Frontal cortex (tissue), 3 donors: ENCODE measurements at regions not wholly inside any gene's neighbourhood (a gene's known extent, or its start where the extent isn't known, plus 50 kb on each side); places are given as distances from the start of the nearest gene placed in this dataset.
A peak's percentile ranks its signal among the peaks of the same experiment; 100 is the strongest.

Experiments used
- DNase-seq, 2 donors: peaks; one replicate each; pipeline ENCODE4 v3.0.0; 2012; ENCODE audit warnings: low spot score in 2 of 2
- FAIRE-seq: peaks from 2 replicates; lab custom pipeline; 2012; peaks lifted over from hg19 to GRCh38; lab: Jason Lieb, UNC
- donor health status: control.
- donor health status: control.
- donor health status: control.

- FAIRE-seq: no peak
Measured at GRCh38 chr6:164856138-164856537, 453.3 kb downstream of the C6orf118 start.

GRCh38 chr6:164855281-164855680, 454.1 kb downstream of the C6orf118 start:
- FAIRE-seq: no peak
- DNase-seq: no peak

More at GRCh38 chr6:164856138-164856537, 453.3 kb downstream of the C6orf118 start:
- no peak for DNase-seq

- FAIRE-seq: no peak
- DNase-seq: no peak
Measured at GRCh38 chr6:164854526-164854925, 454.9 kb downstream of the C6orf118 start.

GRCh38 chr6:164845773-164846172, 463.6 kb downstream of the C6orf118 start:
- no peak for DNase-seq
- no peak for FAIRE-seq

- no peak for DNase-seq
- FAIRE-seq: no peak
Measured at GRCh38 chr6:164842085-164842484, 467.3 kb downstream of the C6orf118 start.

GRCh38 chr6:164838068-164838615, 471.3 kb downstream of the C6orf118 start:
- no peak for DNase-seq
- FAIRE-seq: no peak

GRCh38 chr6:164836486-164836885, 472.9 kb downstream of the C6orf118 start:
- DNase-seq: no peak
- FAIRE-seq: no peak

- FAIRE-seq (peak; percentile 37), DNase-seq (no peak)
Measured at GRCh38 chr6:164832410-164832809, 477.0 kb downstream of the C6orf118 start.

- FAIRE-seq: no peak
Measured at GRCh38 chr6:164827537-164827936, 481.9 kb downstream of the C6orf118 start.

GRCh38 chr6:164826831-164827468, 482.5 kb downstream of the C6orf118 start:
- no peak for FAIRE-seq
- DNase-seq: no peak

More at GRCh38 chr6:164827537-164827936, 481.9 kb downstream of the C6orf118 start:
- DNase-seq: no peak

GRCh38 chr6:164825386-164825785, 484.0 kb downstream of the C6orf118 start:
- FAIRE-seq (no peak), DNase-seq (no peak)

GRCh38 chr6:164817662-164818061, 491.7 kb downstream of the C6orf118 start:
- no peak for FAIRE-seq
- DNase-seq: no peak

GRCh38 chr6:164812706-164813105, 496.7 kb downstream of the C6orf118 start:
- FAIRE-seq: no peak
- no peak for DNase-seq

- no peak for DNase-seq
- no peak for FAIRE-seq
Measured at GRCh38 chr6:164807125-164807524, 502.3 kb downstream of the C6orf118 start.

GRCh38 chr6:164795056-164795815, 514.2 kb downstream of the C6orf118 start:
- no peak for DNase-seq
- FAIRE-seq: no peak

- FAIRE-seq (no peak), DNase-seq (no peak)
Measured at GRCh38 chr6:164792666-164793065, 516.7 kb downstream of the C6orf118 start.

- FAIRE-seq (peak; percentile 70), DNase-seq (no peak)
Measured at GRCh38 chr6:164791498-164791897, 517.9 kb downstream of the C6orf118 start.

- DNase-seq: no peak
- no peak for FAIRE-seq
Measured at GRCh38 chr6:164763788-164764187, 545.6 kb downstream of the C6orf118 start.

- FAIRE-seq: no peak
- DNase-seq: no peak
Measured at GRCh38 chr6:164757451-164757850, 552.0 kb downstream of the C6orf118 start.

- no peak for DNase-seq
- no peak for FAIRE-seq
Measured at GRCh38 chr6:164756723-164757122, 552.7 kb downstream of the C6orf118 start.

- FAIRE-seq (no peak), DNase-seq (no peak)
Measured at GRCh38 chr6:164756142-164756541, 553.3 kb downstream of the C6orf118 start.
